HG03025 (cell line): ENCODE measurements at regions not wholly inside any gene's neighbourhood (a gene's known extent, or its start where the extent isn't known, plus 50 kb on each side); places are given as distances from the start of the nearest gene placed in this dataset.
"Not testable (repeated sequence)": the region's sequence is repeated elsewhere in the genome, so short reads cannot be mapped to it uniquely, and the experiment has no call there.

ENCODE experiments used
- ATAC-seq: cut with Tn5 transposase; IDR thresholded peaks from one replicate; pipeline ENCODE4 v1.9.1; 2021; ENCODE audit warnings: mild to moderate bottlenecking, moderate library complexity; ENCODE audit not compliant: unreplicated experiment, low FRiP score

DNA sequence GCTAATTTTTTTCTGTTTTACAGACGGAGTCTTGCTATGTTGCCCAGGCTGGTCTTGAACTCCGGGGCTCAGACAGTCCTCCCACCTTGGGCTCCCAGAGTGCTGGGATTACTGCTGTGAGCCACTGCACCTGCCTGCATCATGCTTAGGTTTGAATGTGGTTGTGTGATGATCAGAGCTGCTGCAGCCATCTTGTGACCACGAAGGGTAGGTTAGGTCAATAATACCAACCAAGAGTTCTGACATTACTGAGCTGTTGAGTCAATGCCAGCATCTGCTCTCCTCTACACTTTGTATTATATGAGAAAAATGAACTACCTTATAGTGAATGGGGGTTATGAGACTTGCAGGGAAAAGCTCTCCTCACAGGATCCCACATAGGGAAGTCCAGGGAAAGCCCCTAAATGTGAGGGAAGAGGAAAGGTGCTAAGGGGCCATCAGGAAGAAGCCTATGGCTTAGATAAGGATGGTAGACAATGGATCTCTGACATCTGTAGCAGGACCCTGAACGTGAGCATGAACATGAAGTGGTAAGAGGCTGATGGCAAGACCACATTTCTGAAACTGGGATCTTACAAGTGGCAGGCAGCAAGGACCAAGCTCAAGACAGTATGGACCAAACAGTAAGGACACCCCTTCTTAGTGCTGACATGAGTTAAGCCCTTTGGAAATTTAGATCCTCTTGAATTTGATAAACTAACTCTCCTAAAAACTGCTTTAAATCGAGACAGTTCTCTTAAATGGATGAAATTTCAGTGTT is 75.7 kb upstream of the ZNF169 start:
- no peak for ATAC-seq

DNA sequence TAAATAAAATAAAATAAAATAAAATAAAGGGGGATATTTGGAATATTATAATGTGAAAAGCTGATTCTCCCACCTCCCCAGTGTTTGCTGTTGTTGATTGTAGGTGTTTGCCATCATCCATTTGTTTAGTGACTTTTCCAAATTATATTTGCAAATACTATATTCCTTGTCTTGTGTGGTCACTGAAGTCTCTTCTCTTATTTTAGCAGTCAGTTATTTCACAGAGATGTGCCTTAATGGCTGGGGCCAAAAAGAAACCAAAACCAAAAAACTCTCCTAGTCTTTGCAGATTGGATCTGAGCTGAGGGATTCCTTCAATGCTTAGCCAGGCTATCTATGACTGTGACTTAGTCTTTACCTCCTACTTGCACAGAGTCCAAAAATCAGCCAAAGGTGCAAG is 70.9 kb upstream of the ZNF169 start:
- no peak for ATAC-seq

DNA sequence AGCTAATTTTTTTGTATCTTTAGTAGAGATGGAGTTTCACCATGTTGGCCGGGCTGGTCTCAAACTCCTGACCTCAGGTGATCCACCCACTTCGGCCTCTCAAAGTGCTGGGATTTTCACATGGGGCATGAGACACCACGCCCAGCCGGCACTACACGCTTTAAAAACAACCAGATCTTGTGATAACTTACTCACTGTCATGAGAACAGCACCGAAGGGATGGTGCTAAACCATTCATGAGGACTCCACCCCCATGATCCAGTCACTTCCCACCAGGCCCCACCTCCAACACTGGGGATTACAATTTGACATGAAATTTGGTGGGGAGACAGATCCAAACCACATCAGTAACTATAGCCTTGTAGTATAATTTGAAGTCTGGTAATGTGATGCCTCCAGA is 67.4 kb upstream of the ZNF169 start:
- ATAC-seq, result not testable (repeated sequence)

DNA sequence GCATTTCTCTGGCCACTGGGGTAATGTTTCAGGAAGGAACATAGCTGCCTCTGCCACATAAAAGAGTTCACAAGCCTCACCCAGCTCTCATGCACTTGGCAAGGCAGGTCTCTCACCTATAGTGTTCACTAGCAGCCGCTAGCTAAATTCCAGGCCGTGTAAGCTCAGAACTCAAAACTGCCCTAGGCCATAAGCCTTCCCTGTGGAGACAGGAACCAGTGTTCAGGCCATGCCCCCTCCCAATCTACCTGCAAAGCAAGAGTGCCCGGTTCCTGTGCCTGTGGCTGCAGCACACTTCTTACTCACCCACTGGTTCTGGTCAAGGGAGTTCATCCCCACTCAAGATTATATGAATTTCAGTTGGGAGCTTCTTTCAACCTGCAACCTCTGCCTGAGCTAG is 60.7 kb upstream of the ZNF169 start:
- ATAC-seq, result no peak

DNA sequence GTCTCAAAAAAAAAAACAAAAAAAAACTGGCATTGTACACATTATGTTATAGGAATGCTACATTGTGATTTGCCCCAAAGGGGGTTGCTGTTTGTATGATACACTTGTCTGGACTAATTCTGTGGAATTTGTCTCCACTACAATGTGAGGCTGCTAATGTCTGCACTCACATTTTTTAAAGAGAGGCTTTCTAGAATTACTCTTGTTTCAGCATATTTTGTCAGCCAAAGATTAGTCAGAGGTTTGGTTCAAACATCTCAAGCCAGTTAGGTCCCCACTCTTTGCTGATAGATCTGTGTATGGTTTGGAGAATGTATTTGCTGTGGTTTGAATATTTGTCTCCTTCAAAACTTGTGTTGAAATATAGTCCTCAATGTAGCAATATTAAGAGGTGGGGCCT is 59.3 kb upstream of the ZNF169 start:
- ATAC-seq, result no peak

DNA sequence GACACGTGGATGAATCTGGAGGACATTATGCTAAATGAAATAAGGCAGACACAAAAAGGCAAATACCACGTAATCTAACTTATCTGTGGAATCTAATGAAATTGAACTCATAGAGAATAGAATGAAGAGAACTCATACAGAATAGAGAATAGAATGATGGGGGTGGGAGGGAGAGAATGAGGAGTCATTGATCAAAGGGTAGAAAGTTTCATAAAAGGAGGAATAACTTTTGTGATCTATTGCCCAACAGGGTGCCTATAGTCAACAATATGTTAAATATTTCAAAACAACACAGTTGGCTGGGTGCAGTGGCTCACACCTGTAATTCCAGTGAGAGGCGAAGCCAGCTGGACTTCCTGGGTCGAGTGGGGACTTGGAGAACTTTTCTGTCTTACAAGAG is 54.9 kb upstream of the ZNF169 start:
- no peak for ATAC-seq

DNA sequence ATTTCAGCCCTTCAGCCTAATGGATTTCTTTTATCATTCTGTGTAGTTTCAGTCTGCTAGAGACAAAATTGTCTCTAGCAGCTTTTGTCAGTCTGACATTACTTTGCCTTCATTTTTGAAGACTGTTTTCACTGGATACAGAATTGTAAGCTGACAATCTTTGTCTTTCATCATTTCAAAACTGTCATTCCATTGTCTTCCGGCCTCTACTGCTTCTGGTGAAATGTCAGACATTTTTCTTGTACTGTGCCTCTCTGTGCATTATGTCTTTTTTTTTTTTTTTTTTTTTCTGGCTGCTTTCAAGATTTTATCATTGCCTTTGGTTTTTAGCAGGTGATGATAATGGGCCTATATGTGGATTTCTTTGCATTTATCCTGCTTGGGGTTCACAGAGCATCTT is 51.3 kb upstream of the ZNF169 start:
- ATAC-seq, result no peak
